ENCODE measurements at regions not wholly inside any gene's neighbourhood (a gene's known extent, or its start where the extent isn't known, plus 50 kb on each side); places are given as distances from the start of the nearest gene placed in this dataset.

- peak overlapping the region; percentile 40 for H3K4me3 Mint-ChIP-seq
- no peaks in the 10 kb centered on the region for H3K4me1 Mint-ChIP-seq
- no peaks in the 10 kb centered on the region for H3K36me3 Mint-ChIP-seq (ENCODE audit: low read depth)
- no peaks in the 10 kb centered on the region for H3K9me3 Mint-ChIP-seq
- H3K27me3 Mint-ChIP-seq: no peaks in the 10 kb centered on the region
- no peak overlapping the region for H3K27ac Mint-ChIP-seq
- peak; percentile 49 for ATAC-seq (replicated peaks)
Measured at GRCh38 chr3:139764069-139764905, 86.5 kb upstream of the NMNAT3 start.

GRCh38 chr3:139762302-139762701 lies 84.5 kb upstream of the NMNAT3 start:
- Mint-ChIP-seq H3K9me3 (no peaks in the 10 kb centered on the region), H3K4me3 (no peak overlapping the region), H3K27ac (no peak overlapping the region), H3K27me3 (no peaks in the 10 kb centered on the region), H3K4me1 (no peaks in the 10 kb centered on the region), H3K36me3 (ENCODE audit: low read depth) (no peaks in the 10 kb centered on the region)
- ATAC-seq (replicated peaks): no peak

GRCh38 chr3:139759470-139759869 lies 81.7 kb upstream of the NMNAT3 start:
- Mint-ChIP-seq H3K4me3 (no peak overlapping the region), H3K36me3 (ENCODE audit: low read depth) (no peaks in the 10 kb centered on the region), H3K27ac (no peak overlapping the region), H3K9me3 (no peaks in the 10 kb centered on the region), H3K4me1 (no peaks in the 10 kb centered on the region), H3K27me3 (no peaks in the 10 kb centered on the region)
- ATAC-seq (replicated peaks): no peak

- Mint-ChIP-seq H3K36me3 (ENCODE audit: low read depth) (no peaks in the 10 kb centered on the region), H3K4me1 (no peaks in the 10 kb centered on the region), H3K27ac (no peak overlapping the region), H3K4me3 (no peak overlapping the region), H3K9me3 (no peaks in the 10 kb centered on the region), H3K27me3 (no peaks in the 10 kb centered on the region)
- ATAC-seq (replicated peaks): no peak
Measured at GRCh38 chr3:139758654-139759291, 81.0 kb upstream of the NMNAT3 start.

- Mint-ChIP-seq H3K36me3 (ENCODE audit: low read depth) (no peaks in the 10 kb centered on the region), H3K4me1 (no peaks in the 10 kb centered on the region), H3K27ac (no peak overlapping the region), H3K27me3 (no peaks in the 10 kb centered on the region), H3K4me3 (no peak overlapping the region), H3K9me3 (no peaks in the 10 kb centered on the region)
- ATAC-seq (replicated peaks): no peak
Measured at GRCh38 chr3:139757448-139758030, 79.8 kb upstream of the NMNAT3 start.

- H3K27ac Mint-ChIP-seq: no peak overlapping the region
- peak; percentile 21 for ATAC-seq (replicated peaks)
- H3K36me3 Mint-ChIP-seq (ENCODE audit: low read depth): no peaks in the 10 kb centered on the region
- H3K4me3 Mint-ChIP-seq: no peak overlapping the region
- no peaks in the 10 kb centered on the region for H3K4me1 Mint-ChIP-seq
- no peaks in the 10 kb centered on the region for H3K27me3 Mint-ChIP-seq
- H3K9me3 Mint-ChIP-seq: no peaks in the 10 kb centered on the region
Measured at GRCh38 chr3:139756529-139757103, 78.8 kb upstream of the NMNAT3 start.

GRCh38 chr3:139755551-139755950 lies 77.8 kb upstream of the NMNAT3 start:
- Mint-ChIP-seq H3K9me3 (peaks cover 4% of the 10 kb centered on the region), H3K27ac (no peak overlapping the region), H3K27me3 (no peaks in the 10 kb centered on the region), H3K4me3 (no peak overlapping the region), H3K4me1 (no peaks in the 10 kb centered on the region), H3K36me3 (ENCODE audit: low read depth) (no peaks in the 10 kb centered on the region)
- no peak for ATAC-seq (replicated peaks)

GRCh38 chr3:139751789-139752188 lies 74.0 kb upstream of the NMNAT3 start:
- Mint-ChIP-seq H3K4me1 (no peaks in the 10 kb centered on the region), H3K27ac (no peak overlapping the region)

GRCh38 chr3:139746481-139746880 lies 68.7 kb upstream of the NMNAT3 start:
- H3K36me3 Mint-ChIP-seq (ENCODE audit: low read depth): no peaks in the 10 kb centered on the region

More at GRCh38 chr3:139751789-139752188, 74.0 kb upstream of the NMNAT3 start:
- no peaks in the 10 kb centered on the region for H3K36me3 Mint-ChIP-seq (ENCODE audit: low read depth)
- H3K9me3 Mint-ChIP-seq: peaks cover 14% of the 10 kb centered on the region
- ATAC-seq (replicated peaks): no peak
- H3K27me3 Mint-ChIP-seq: peaks cover 3% of the 10 kb centered on the region
- H3K4me3 Mint-ChIP-seq: no peak overlapping the region

GRCh38 chr3:139745831-139746230 lies 68.1 kb upstream of the NMNAT3 start:
- no peak for ATAC-seq (replicated peaks)
- Mint-ChIP-seq H3K27me3 (peaks cover 13% of the 10 kb centered on the region), H3K4me1 (no peaks in the 10 kb centered on the region), H3K27ac (no peak overlapping the region), H3K4me3 (no peak overlapping the region), H3K9me3 (peaks cover 12% of the 10 kb centered on the region), H3K36me3 (ENCODE audit: low read depth) (no peaks in the 10 kb centered on the region)

More at GRCh38 chr3:139746481-139746880, 68.7 kb upstream of the NMNAT3 start:
- Mint-ChIP-seq H3K4me1 (no peaks in the 10 kb centered on the region), H3K4me3 (no peak overlapping the region), H3K27ac (no peak overlapping the region), H3K9me3 (peaks cover 15% of the 10 kb centered on the region), H3K27me3 (peaks cover 13% of the 10 kb centered on the region)
- ATAC-seq (replicated peaks): no peak

GRCh38 chr3:139738697-139739096 lies 60.9 kb upstream of the NMNAT3 start:
- H3K9me3 Mint-ChIP-seq: no peaks in the 10 kb centered on the region
- no peak overlapping the region for H3K27ac Mint-ChIP-seq
- no peak overlapping the region for H3K4me3 Mint-ChIP-seq
- no peaks in the 10 kb centered on the region for H3K4me1 Mint-ChIP-seq
- H3K36me3 Mint-ChIP-seq (ENCODE audit: low read depth): no peaks in the 10 kb centered on the region
- no peak for ATAC-seq (replicated peaks)
- peaks cover 9% of the 10 kb centered on the region for H3K27me3 Mint-ChIP-seq

- no peak for ATAC-seq (replicated peaks)
- H3K4me3 Mint-ChIP-seq: no peak overlapping the region
- H3K27ac Mint-ChIP-seq: no peak overlapping the region
- no peaks in the 10 kb centered on the region for H3K36me3 Mint-ChIP-seq (ENCODE audit: low read depth)
- H3K9me3 Mint-ChIP-seq: peaks cover 3% of the 10 kb centered on the region
- H3K27me3 Mint-ChIP-seq: peaks cover 7% of the 10 kb centered on the region
- H3K4me1 Mint-ChIP-seq: no peaks in the 10 kb centered on the region
Measured at GRCh38 chr3:139737682-139738361, 60.0 kb upstream of the NMNAT3 start.

- no peaks in the 10 kb centered on the region for H3K36me3 Mint-ChIP-seq (ENCODE audit: low read depth)
- no peak overlapping the region for H3K27ac Mint-ChIP-seq
- H3K27me3 Mint-ChIP-seq: peaks cover 11% of the 10 kb centered on the region
- H3K4me3 Mint-ChIP-seq: no peak overlapping the region
- no peak for ATAC-seq (replicated peaks)
- peaks cover 3% of the 10 kb centered on the region for H3K9me3 Mint-ChIP-seq
- H3K4me1 Mint-ChIP-seq: no peaks in the 10 kb centered on the region
Measured at GRCh38 chr3:139735191-139735590, 57.4 kb upstream of the NMNAT3 start.

GRCh38 chr3:139732729-139733128 lies 55.0 kb upstream of the NMNAT3 start:
- no peaks in the 10 kb centered on the region for H3K36me3 Mint-ChIP-seq (ENCODE audit: low read depth)
- peaks cover 7% of the 10 kb centered on the region for H3K27me3 Mint-ChIP-seq
- no peak overlapping the region for H3K4me3 Mint-ChIP-seq
- no peak overlapping the region for H3K27ac Mint-ChIP-seq
- peaks cover 3% of the 10 kb centered on the region for H3K9me3 Mint-ChIP-seq
- H3K4me1 Mint-ChIP-seq: no peaks in the 10 kb centered on the region
- ATAC-seq (replicated peaks): no peak
